ENCODE measurements at regions not wholly inside any gene's neighbourhood (a gene's known extent, or its start where the extent isn't known, plus 50 kb on each side); places are given as distances from the start of the nearest gene placed in this dataset.

- no peak for DNase-seq
- 82 to 90% methylated on average over 1 of the region's 1 CpG for WGBS, 2 donors
- Histone ChIP-seq H3K27ac (no peak overlapping the region), H3K4me3 (no peak overlapping the region), H3K27me3 (no peaks in the 10 kb centered on the region), H3K36me3 (no peaks in the 10 kb centered on the region), H3K4me1 (peaks cover 0 to 4% (median 0%) of the 10 kb centered on the region in 4 donors), H3K9me3 (peaks cover 0 to 7% (median under 1%) of the 10 kb centered on the region in 4 donors)
- intact Hi-C loops (cut with DNase I) = no loop called here
- TF ChIP-seq POLR2A (IDR thresholded peaks at IDR 0.05) (no peak), POLR2AphosphoS5 (IDR thresholded peaks at IDR 0.05) (no peak), CTCF (IDR thresholded peaks at IDR 0.05) (no peak), EP300 (IDR thresholded peaks at IDR 0.05) (no peak)
These were observed 205.7 kb downstream of the CHIC2 start for GRCh38 chr4:53858744-53859143.

- H3K36me3 ChIP-seq = no peaks in the 10 kb centered on the region
- intact Hi-C loops (cut with DNase I) = no loop called here
- H3K27me3 ChIP-seq = no peaks in the 10 kb centered on the region
- H3K4me1 ChIP-seq = no peaks in the 10 kb centered on the region
- H3K9me3 ChIP-seq = peaks cover 0 to 7% (median under 1%) of the 10 kb centered on the region in 4 donors
- H3K27ac ChIP-seq = peak overlapping the region; percentile 20 to 57 (median 48)
- WGBS, 2 donors = 51 to 78% methylated on average over 6 of the region's 6 CpGs
- peak in 2 of 4 donors; percentile 26 to 39 for TF ChIP-seq POLR2AphosphoS5 (IDR thresholded peaks at IDR 0.05)
- no peak for TF ChIP-seq CTCF (IDR thresholded peaks at IDR 0.05)
- peak; percentile 67 for DNase-seq
- H3K4me3 ChIP-seq = no peak overlapping the region
These were observed 208.7 kb downstream of the CHIC2 start for GRCh38 chr4:53855581-53856250.

GRCh38 chr4:53854991-53855568, 209.3 kb downstream of the CHIC2 start:
- no peak for DNase-seq
- TF ChIP-seq CTCF (IDR thresholded peaks at IDR 0.05) = no peak
- TF ChIP-seq EP300 (IDR thresholded peaks at IDR 0.05) = no peak
- no peak for TF ChIP-seq POLR2AphosphoS5 (IDR thresholded peaks at IDR 0.05)
- no peak for TF ChIP-seq POLR2A (IDR thresholded peaks at IDR 0.05)
- Histone ChIP-seq H3K4me1 (no peaks in the 10 kb centered on the region), H3K36me3 (no peaks in the 10 kb centered on the region), H3K4me3 (no peak overlapping the region), H3K9me3 (peaks cover 0 to 7% (median under 1%) of the 10 kb centered on the region in 4 donors), H3K27ac (peak overlapping the region; percentile 25 to 53 (median 48)), H3K27me3 (no peaks in the 10 kb centered on the region)
- intact Hi-C loops (cut with DNase I) = no loop called here
- 77 to 82% methylated on average over 3 of the region's 3 CpGs for WGBS, 2 donors

GRCh38 chr4:53852343-53852742, 212.1 kb downstream of the CHIC2 start:
- intact Hi-C loops (cut with DNase I) = no loop called here
- H3K27ac ChIP-seq = no peak overlapping the region

More at GRCh38 chr4:53852343-53852742, 212.1 kb downstream of the CHIC2 start:
- Histone ChIP-seq H3K27me3 (no peaks in the 10 kb centered on the region), H3K36me3 (no peaks in the 10 kb centered on the region), H3K4me1 (no peaks in the 10 kb centered on the region), H3K9me3 (no peaks in the 10 kb centered on the region), H3K4me3 (no peak overlapping the region)
- TF ChIP-seq EP300 (IDR thresholded peaks at IDR 0.05) (no peak), CTCF (IDR thresholded peaks at IDR 0.05) (no peak), POLR2A (IDR thresholded peaks at IDR 0.05) (no peak)
- DNase-seq = no peak
- WGBS, 2 donors = 79 to 86% methylated on average over 5 of the region's 5 CpGs
